ENCODE measurements at regions not wholly inside any gene's neighbourhood (a gene's known extent, or its start where the extent isn't known, plus 50 kb on each side); places are given as distances from the start of the nearest gene placed in this dataset.

- TF ChIP-seq POLR2A (IDR thresholded peaks at IDR 0.05) (no peak), CTCF (IDR thresholded peaks at IDR 0.05) (no peak)
Measured at GRCh38 chr16:17544304-17544703, 73.5 kb upstream of the XYLT1 start.

Data from ovary (tissue), 3 donors.